Activated CD4-positive, alpha-beta T cell treated with anti-CD3 and anti-CD28 coated beads for 1 hour (primary cell): ENCODE measurements at regions not wholly inside any gene's neighbourhood (a gene's known extent, or its start where the extent isn't known, plus 50 kb on each side); places are given as distances from the start of the nearest gene placed in this dataset.
A peak's percentile ranks its signal among the peaks of the same experiment; 100 is the strongest.
"Not testable (repeated sequence)": the region's sequence is repeated elsewhere in the genome, so short reads cannot be mapped to it uniquely, and the experiment has no call there.

Experiments
- DNase-seq: peaks from one replicate; pipeline ENCODE4 v3.0.0-alpha.2; 2020

GRCh38 chr7:106447318-106447847 lies 162.6 kb upstream of the NAMPT start:
- no peak for DNase-seq

DNA sequence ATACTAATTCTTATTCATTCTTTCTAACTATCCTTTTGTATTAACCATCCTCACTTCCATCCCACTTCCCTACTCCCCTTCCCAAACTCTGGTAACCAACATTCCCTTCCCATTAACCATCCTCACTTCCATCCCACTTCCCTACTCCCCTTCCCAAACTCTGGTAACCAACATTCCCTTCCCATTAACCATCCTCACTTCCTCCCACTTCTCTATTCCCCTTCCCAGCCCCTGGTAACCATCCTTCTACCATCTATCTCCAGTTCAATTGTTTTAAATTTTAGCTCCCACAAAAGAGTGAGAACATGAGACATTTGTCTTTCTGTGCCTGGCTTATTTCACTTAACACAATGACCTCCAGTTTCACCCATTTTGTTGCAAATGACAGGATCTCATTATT lies 160.6 kb upstream of the NAMPT start:
- not testable (repeated sequence) for DNase-seq

DNA sequence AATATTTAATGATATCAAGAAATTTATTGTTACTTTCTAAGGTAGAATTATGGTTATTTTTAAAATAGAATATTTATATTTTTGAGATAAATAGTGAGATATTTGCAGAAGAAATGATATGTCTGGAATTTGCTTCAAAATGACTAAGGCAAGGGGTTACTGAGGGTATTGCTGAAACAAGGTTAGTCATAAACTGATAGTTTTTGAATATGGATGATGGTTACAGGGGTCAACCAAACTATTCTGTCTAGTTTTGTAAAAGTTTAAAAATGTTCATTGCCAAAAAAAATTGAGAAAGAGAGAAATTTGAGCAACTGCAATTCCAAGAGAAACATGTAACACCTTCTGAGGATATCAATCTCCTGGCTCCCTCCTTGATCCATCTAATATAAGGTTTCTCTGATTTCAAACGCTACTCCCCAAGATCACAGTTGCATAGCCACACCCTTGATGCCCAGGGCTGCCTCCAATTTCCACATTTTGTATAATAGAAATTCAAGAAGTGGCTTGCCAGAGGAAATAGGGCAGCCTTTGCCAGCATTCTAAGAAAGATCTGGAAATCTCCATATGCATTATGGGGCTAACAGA lies 159.4 kb upstream of the NAMPT start:
- DNase-seq = no peak

DNA sequence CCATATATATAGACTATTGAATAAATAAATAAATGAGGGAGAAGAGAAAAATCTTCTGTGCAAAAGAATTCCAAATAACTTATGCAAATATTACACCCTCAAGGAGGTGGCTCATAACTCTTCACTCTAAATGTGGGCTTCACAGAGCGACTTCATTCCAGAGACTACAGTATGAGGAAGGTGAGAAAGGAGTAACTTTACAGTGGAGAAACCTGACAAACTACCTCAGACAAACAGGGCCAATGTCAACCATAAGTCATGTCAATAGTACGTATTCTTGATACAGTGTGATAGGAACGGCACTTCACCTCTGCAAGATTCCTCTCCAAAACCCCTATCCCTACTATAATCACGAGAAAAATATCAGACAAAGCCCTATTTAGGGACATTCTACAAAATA lies 158.4 kb upstream of the NAMPT start:
- no peak for DNase-seq

- no peak for DNase-seq
Observed at GRCh38 chr7:106442476-106442875, 157.7 kb upstream of the NAMPT start.

DNA sequence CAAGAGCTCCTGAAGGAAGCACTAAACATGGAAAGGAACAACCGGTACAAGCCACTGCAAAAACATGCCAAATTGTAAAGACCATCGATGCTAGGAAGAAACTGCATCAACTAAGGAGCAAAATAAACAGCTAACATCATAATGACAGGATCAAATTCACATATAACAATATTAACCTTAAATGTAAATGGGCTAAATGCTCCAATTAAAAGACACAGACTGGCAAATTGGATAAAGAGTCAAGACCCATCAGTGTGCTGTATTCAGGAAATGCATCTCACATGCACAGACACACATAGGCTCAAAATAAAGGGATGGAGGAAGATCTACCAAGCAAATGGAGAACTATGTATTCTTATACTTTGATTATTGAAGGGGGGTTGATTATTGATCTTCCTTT lies 156.6 kb upstream of the NAMPT start:
- not testable (repeated sequence) for DNase-seq

GRCh38 chr7:106436933-106437332 lies 152.2 kb upstream of the NAMPT start:
- not testable (repeated sequence) for DNase-seq

GRCh38 chr7:106433377-106433776 lies 148.6 kb upstream of the NAMPT start:
- DNase-seq = no peak

GRCh38 chr7:106430535-106431455 lies 146.0 kb upstream of the NAMPT start:
- no peak for DNase-seq

- DNase-seq = no peak
Observed at GRCh38 chr7:106430103-106430502, 145.3 kb upstream of the NAMPT start.

- DNase-seq = no peak
Observed at GRCh38 chr7:106426803-106427202, 142.0 kb upstream of the NAMPT start.

DNA sequence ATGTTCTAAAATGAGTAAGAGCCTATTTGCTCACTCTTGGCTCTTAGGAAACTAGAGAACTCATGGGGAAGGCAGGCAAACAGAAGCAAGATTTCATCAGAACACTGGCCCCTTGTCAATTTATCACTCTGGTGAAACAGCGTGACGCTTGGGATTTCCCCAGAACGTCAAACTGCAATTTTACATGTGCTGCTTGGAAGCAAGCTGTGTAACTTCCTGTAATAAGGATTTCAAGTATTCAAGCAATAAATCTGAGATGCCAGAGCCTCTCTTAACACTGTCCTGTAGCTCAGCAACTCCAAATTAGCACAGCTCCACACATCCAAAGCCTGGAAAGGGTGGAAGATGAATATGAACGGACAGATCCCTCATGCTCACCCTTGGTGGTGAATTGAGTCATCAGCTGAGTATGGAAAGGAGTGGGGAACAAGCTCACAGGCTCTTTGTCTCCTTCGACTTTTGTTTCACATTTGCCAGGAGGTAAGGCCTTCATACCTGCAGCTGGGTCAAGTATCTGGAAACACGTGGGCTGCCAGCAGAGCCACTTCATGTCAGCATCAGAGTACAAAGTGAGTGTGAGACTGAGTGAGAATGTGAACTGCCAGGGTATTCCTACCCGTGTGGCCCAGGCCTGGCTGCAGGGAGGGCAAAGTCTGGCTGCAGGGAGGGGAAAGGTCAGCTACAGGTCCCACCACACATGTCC lies 140.4 kb upstream of the NAMPT start:
- DNase-seq = peak; percentile 13

DNA sequence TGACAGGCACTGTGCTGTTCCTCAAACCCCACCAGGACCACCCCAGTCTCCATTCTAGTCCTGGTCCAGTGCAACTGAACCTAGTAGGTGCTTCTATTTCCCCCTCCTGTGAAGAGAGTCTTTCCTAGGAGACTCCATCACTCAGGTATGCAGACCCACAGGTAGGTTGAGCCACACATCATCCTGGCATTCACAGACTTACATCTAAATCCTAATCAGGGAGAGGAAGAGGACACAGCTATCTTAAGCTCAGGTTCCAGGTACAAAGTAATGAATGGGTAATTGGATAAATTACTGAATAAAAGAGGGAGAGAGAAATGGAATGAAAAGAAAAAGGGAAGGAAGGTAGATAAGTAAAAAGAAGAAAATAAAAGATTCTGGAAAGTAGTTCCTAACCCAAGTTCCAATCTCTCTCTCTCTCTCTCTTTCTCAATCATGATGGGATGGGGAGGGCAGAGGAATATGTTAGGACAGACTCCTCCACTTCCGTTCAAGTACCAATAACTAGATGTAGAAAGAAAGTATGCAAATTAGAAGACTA lies 139.8 kb upstream of the NAMPT start:
- no peak for DNase-seq

- DNase-seq = no peak
Observed at GRCh38 chr7:106423821-106424475, 139.2 kb upstream of the NAMPT start.

GRCh38 chr7:106423111-106423510 lies 138.3 kb upstream of the NAMPT start:
- DNase-seq = no peak

- DNase-seq = no peak
Observed at GRCh38 chr7:106421181-106421762, 136.5 kb upstream of the NAMPT start.

- DNase-seq = no peak
Observed at GRCh38 chr7:106420736-106421135, 136.0 kb upstream of the NAMPT start.

DNA sequence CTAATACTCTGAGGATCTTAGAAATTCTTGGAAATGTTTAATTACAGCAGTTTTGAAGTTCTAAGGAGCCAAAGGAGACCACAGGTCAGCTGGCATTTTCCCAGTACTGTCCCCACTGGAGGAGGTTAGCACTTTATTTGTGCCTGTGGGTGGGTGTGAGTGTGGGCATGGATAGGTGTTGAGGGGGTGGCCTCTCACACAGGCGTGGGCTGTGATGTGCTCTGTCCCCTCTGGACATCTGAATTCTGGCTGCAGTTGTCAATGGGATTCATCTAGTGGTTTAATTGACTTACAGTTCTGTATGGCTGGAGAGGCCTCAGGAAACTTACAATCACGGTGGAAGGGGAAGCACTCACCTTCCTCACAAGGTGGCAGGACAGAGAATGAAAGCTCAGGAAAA lies 135.4 kb upstream of the NAMPT start:
- DNase-seq = no peak

- DNase-seq = no peak
Observed at GRCh38 chr7:106419455-106420182, 134.8 kb upstream of the NAMPT start.

- no peak for DNase-seq
Observed at GRCh38 chr7:106418526-106418925, 133.7 kb upstream of the NAMPT start.

DNA sequence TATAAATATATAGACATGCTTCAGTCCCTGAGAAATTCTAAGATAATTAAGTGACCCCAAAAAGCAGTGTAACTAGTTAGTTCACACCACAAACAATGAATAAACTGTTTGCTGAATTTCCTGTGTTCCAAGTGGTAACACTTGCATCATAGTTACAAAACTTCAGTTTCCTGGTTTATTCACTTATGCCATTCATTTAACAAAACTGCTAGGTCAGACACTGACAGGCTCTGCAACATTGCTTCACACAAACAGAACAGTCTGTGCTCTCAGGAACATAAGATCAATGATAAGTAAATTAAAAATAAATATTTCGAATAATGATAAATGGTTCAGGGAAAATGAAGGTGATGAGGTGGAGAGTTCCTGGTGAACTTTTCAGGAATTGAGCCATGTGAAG lies 133.3 kb upstream of the NAMPT start:
- no peak for DNase-seq
